ENCODE measurements at regions not wholly inside any gene's neighbourhood (a gene's known extent, or its start where the extent isn't known, plus 50 kb on each side); places are given as distances from the start of the nearest gene placed in this dataset.

GRCh38 chr16:87243478-87243877 is 73.7 kb downstream of the C16orf95 start:
- Histone ChIP-seq H3K4me2 (no peak overlapping the region), H3K79me2 (no peaks in the 10 kb centered on the region), H4K20me1 (ENCODE audit: insufficient read depth, poor library complexity, severe bottlenecking) (no peaks in the 10 kb centered on the region), H2AFZ (no peak overlapping the region), H3K36me3 (replicated peaks; ENCODE audit: insufficient read depth, low read depth) (no peaks in the 10 kb centered on the region), H3K27me3 (peaks cover 4% of the 10 kb centered on the region), H3K9me3 (ENCODE audit: low read depth) (no peaks in the 10 kb centered on the region), H3K4me3 (no peak overlapping the region), H3K4me1 (ENCODE audit: insufficient read depth) (peaks cover 8% of the 10 kb centered on the region), H3K9me2 (replicated peaks; ENCODE audit: insufficient read depth) (no peaks in the 10 kb centered on the region), H3K27ac (no peak overlapping the region)
- WGBS (ENCODE audit: low lambda C conversion rate, missing lambda C conversion rate) = 64% methylated on average over 7 of the region's 7 CpGs
- DNase-seq (ENCODE audit: low spot score) = no peak
- TF ChIP-seq CTCF (IDR thresholded peaks at IDR 0.05; ENCODE audit: poor library complexity) (no peak), EZH2 (IDR thresholded peaks at IDR 0.05; ENCODE audit: borderline replicate concordance) (no peak), EZH2phosphoT487 (IDR thresholded peaks at IDR 0.05; ENCODE audit: low read depth, severe bottlenecking, unreplicated experiment) (no peak)

GRCh38 chr16:87244636-87245197 is 72.5 kb downstream of the C16orf95 start:
- no peak overlapping the region for H2AFZ ChIP-seq
- H3K4me1 ChIP-seq (ENCODE audit: insufficient read depth) = peaks cover 8% of the 10 kb centered on the region
- no peaks in the 10 kb centered on the region for H4K20me1 ChIP-seq (ENCODE audit: insufficient read depth, poor library complexity, severe bottlenecking)
- TF ChIP-seq EZH2phosphoT487 (IDR thresholded peaks at IDR 0.05; ENCODE audit: low read depth, severe bottlenecking, unreplicated experiment) = no peak
- WGBS (ENCODE audit: low lambda C conversion rate, missing lambda C conversion rate) = 71% methylated on average over 7 of the region's 7 CpGs
- no peak overlapping the region for H3K4me2 ChIP-seq
- peaks cover 4% of the 10 kb centered on the region for H3K27me3 ChIP-seq
- no peak overlapping the region for H3K27ac ChIP-seq
- no peaks in the 10 kb centered on the region for H3K9me2 ChIP-seq (replicated peaks; ENCODE audit: insufficient read depth)
- no peaks in the 10 kb centered on the region for H3K9me3 ChIP-seq (ENCODE audit: low read depth)
- DNase-seq (ENCODE audit: low spot score) = no peak
- no peak overlapping the region for H3K4me3 ChIP-seq
- no peaks in the 10 kb centered on the region for H3K79me2 ChIP-seq
- no peaks in the 10 kb centered on the region for H3K36me3 ChIP-seq (replicated peaks; ENCODE audit: insufficient read depth, low read depth)

- H4K20me1 ChIP-seq (ENCODE audit: insufficient read depth, poor library complexity, severe bottlenecking) = no peaks in the 10 kb centered on the region
- no peaks in the 10 kb centered on the region for H3K79me2 ChIP-seq
- peaks cover 4% of the 10 kb centered on the region for H3K27me3 ChIP-seq
- peaks cover 8% of the 10 kb centered on the region for H3K4me1 ChIP-seq (ENCODE audit: insufficient read depth)
- DNase-seq (ENCODE audit: low spot score) = no peak
- H3K4me3 ChIP-seq = no peak overlapping the region
- H3K9me3 ChIP-seq (ENCODE audit: low read depth) = no peaks in the 10 kb centered on the region
- no peak overlapping the region for H2AFZ ChIP-seq
- H3K4me2 ChIP-seq = no peak overlapping the region
- H3K9me2 ChIP-seq (replicated peaks; ENCODE audit: insufficient read depth) = no peaks in the 10 kb centered on the region
- no peaks in the 10 kb centered on the region for H3K36me3 ChIP-seq (replicated peaks; ENCODE audit: insufficient read depth, low read depth)
- no peak for TF ChIP-seq EZH2phosphoT487 (IDR thresholded peaks at IDR 0.05; ENCODE audit: low read depth, severe bottlenecking, unreplicated experiment)
- 89% methylated on average over 13 of the region's 13 CpGs for WGBS (ENCODE audit: low lambda C conversion rate, missing lambda C conversion rate)
- H3K27ac ChIP-seq = no peak overlapping the region
These were observed 71.7 kb downstream of the C16orf95 start for GRCh38 chr16:87245511-87245910.

GRCh38 chr16:87246269-87247065 is 70.7 kb downstream of the C16orf95 start:
- Histone ChIP-seq H4K20me1 (ENCODE audit: insufficient read depth, poor library complexity, severe bottlenecking) (no peaks in the 10 kb centered on the region), H3K4me1 (ENCODE audit: insufficient read depth) (peaks cover 1% of the 10 kb centered on the region), H3K36me3 (replicated peaks; ENCODE audit: insufficient read depth, low read depth) (no peaks in the 10 kb centered on the region), H3K79me2 (no peaks in the 10 kb centered on the region), H3K27ac (no peak overlapping the region), H3K27me3 (peaks cover 4% of the 10 kb centered on the region), H3K4me3 (no peak overlapping the region), H3K9me3 (ENCODE audit: low read depth) (no peaks in the 10 kb centered on the region), H2AFZ (no peak overlapping the region), H3K9me2 (replicated peaks; ENCODE audit: insufficient read depth) (no peaks in the 10 kb centered on the region), H3K4me2 (no peak overlapping the region)
- TF ChIP-seq EZH2 (IDR thresholded peaks at IDR 0.05; ENCODE audit: borderline replicate concordance) = no peak
- no peak for TF ChIP-seq EZH2phosphoT487 (IDR thresholded peaks at IDR 0.05; ENCODE audit: low read depth, severe bottlenecking, unreplicated experiment)
- TF ChIP-seq CTCF (IDR thresholded peaks at IDR 0.05; ENCODE audit: poor library complexity) = no peak
- 70% methylated on average over 14 of the region's 14 CpGs for WGBS (ENCODE audit: low lambda C conversion rate, missing lambda C conversion rate)
- no peak for DNase-seq (ENCODE audit: low spot score)

Measured in hepatocyte (in vitro differentiated cells).